Stimulated activated CD8-positive, alpha-beta memory T cell treated with anti-CD3 and anti-CD28 coated beads, Interleukin-12 subunit alpha, Interleukin-12 subunit beta, amount 100 ng/mL, for 4 hours (primary cell): ENCODE measurements at regions not wholly inside any gene's neighbourhood (a gene's known extent, or its start where the extent isn't known, plus 50 kb on each side); places are given as distances from the start of the nearest gene placed in this dataset.

Experiments used
- DNase-seq: peaks from one replicate; pipeline ENCODE4 v3.0.0-alpha.2; 2020; ENCODE audit warnings: low read depth

DNA sequence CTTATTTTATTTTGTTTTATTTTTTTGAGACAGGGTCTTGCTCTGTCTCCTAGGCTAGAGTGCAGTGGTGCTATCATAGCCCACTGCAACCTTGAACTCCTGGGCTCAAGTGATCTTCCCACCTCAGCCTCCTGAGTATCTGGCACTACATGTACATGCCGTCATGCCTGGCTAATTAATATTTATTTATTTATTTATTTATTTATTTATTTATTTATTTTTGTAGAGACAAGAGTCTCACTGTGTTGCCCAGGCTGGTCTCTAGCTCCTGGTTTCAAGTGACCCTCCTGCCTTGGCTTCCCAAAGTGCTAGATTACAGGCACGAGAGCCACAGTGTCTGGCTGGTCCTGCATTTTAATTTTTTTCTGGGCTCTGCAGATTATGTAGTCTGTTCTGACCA is 84.9 kb upstream of the BCOR start:
- DNase-seq, result no peak

DNA sequence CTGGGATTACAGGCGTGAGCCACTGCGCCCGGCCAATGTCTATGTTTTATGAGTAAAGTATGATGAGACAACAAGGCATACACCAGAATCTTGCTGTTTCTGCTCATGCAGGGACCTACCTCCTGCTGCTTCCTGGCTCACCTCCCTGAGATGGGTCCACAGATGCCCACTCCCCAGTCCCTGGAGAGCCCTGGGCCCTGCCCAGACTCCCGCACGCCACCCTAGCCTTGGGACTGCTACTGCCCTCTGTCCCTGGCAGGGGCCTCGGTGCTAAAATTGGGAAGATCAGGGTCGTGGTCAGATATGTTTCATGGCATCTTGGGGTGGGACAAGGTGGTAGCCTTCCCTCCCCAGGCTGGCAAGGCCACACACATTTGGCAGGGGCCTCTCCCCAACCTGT is 84.3 kb upstream of the BCOR start:
- DNase-seq, result no peak

DNA sequence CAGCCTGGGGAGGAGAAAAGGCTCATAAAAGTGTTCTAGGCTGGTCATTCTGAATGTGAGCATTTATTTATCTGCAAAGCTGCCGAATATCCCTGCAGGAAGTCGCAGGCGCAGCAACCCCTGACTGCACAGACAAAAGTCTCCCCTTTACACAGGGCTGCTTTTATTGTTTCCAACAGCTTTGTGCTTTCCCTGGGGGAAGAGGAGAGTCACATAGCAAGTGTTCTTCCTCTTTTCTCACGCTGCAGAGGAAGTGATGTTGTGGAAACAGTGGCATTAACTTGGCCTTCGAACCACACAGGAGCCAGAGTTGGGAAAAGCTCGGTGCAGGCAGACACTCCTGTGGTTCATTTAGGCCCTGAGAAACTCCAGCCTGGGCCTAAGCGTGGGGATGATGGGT is 81.5 kb upstream of the BCOR start:
- no peak for DNase-seq

DNA sequence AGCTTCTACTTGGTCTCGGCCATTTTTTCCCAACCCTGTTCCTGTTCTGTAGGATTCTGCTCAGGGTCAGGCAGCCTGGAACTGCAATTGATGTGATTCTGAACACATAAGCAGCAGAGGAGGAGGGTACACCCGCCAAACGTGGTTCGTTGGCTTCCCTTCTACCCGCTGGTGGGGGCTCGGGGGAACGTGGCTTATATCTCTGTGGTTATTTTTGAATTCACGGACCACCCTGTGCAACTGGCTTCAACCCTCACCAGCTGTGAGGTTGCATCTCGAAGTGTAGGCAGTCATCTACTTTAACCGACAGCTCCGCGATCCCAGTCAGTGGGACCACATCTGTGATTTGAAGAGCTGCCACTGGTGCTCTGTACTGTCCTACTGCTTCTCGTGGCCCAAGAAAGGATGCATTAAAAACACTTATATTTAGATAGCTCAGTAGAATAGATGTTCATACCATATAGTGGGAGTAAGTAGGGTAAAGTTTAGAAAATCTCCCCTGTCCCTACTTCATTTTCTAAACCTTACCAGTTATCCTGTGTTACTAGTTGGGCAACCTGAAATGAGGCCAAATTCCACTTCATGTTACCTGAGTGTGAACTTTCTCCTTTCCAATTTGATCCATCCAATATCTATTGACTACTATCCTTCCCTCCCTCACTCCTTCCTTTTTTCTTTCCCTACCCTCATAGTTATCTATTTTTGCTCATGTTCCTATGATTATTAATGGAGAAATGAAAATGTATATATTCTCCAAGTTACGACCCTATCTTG is 80.4 kb upstream of the BCOR start:
- no peak for DNase-seq

DNA sequence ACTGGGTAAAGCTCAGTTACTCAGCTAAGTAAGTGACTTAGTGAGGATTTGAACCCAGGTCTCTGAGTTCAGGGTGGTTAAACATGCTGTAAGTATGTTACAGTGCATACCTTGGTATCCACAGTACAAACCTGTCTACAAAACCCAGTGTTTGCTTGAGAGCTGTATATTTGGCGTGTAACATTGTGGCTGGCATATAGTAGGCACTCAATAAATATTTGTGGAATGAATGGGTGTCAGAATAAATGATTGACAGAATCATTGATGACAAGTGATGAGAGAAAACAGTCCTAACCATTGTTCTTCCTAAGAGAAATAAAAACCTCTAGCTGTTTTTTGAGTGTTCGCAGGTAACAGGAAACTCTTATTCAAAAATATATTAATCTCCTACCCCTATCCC is 79.7 kb upstream of the BCOR start:
- no peak for DNase-seq

DNA sequence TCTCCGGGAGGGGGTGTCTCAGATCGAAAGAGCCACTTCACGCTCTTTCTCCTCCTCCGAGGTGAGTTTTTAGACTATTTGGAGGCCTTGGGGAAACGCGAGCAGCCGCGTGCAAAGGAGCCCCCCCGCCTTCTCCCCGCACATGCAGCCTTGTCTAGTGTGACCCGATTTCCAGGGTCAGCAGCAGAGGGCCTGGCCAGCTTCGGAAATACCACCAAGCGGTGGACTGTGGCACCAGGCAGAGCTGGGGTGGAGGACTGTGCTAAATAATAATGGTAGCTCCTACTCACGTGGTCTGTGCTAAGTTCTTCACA is 79.3 kb upstream of the BCOR start:
- DNase-seq, result no peak

DNA sequence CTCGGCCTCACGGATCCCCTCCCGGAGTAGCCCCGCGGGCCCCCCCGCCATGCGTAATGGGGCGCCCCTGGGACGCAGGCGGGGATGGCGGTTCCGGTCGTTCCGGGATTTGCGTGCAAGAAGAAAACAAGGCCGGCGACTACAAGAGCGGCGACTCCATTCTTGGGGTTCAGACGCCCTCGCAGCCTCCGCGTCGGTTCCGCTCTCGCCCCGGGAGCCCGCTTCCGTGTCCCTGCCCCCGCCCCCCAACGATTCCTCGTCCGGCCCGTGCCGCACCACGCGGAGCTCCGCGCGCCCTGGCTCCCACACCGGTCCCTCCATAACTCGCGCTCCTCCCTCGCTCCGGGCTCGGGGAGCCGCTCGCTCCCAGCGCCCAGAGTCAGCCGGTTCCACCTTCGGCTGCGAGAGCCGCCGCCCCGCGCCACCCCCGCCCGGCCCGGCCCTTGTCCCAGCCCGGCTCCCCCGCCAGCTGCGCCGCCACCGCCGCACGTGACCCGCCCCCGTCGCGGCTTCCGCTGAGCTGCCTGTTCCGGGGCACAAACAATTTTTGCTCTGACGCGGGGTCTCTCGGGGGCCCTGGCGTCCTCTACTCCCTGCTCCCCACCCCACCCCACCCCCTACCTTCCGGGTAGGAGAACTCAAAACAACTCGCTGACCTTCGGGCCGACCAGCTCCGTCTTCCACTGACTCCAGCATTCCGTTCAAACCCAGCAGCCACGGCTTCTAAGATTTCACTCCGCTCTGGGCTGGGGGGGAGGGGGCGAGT is 78.8 kb upstream of the BCOR start:
- DNase-seq, result peak; percentile 73

DNA sequence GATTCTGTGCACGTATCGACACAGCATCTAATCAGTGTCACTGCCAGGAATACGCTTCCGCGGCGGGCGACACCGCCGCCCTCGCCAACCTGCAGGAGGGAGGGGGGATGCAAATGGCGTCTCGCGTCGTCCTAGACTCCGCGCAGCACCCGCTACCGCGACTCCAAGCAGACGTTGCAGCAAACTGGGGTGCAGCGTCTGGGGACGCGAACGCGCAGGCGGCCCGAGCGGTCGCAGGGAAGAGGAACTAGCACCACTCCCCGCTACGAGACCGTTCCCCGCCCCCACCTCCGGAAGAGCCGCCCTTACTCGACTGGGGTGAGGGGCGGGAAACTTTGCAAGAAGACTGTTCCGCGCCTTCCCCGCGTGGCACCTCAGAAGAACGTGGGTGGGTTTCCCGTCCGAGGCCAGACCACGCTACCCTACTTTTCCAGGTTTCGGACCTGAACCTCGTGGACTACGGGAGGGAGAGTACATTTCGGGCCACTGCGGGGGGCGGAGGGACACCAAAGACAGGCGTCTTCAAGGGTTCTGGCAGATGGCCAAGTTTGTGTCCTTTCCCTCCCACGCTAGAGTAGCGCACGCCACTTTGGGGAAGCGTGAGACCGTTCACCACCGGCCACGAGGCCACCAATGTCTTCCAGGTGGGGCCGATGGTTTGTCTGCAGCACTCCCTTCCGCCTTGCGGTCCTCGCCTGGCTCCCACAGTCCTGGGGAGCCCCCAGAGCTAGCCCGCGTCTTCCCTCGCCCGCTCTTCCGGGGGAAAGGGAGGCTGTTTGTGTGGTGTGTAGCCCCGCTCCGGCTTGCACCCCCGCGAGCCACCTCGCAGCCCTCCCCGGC is 78.0 kb upstream of the BCOR start:
- DNase-seq, result peak; percentile 62

DNA sequence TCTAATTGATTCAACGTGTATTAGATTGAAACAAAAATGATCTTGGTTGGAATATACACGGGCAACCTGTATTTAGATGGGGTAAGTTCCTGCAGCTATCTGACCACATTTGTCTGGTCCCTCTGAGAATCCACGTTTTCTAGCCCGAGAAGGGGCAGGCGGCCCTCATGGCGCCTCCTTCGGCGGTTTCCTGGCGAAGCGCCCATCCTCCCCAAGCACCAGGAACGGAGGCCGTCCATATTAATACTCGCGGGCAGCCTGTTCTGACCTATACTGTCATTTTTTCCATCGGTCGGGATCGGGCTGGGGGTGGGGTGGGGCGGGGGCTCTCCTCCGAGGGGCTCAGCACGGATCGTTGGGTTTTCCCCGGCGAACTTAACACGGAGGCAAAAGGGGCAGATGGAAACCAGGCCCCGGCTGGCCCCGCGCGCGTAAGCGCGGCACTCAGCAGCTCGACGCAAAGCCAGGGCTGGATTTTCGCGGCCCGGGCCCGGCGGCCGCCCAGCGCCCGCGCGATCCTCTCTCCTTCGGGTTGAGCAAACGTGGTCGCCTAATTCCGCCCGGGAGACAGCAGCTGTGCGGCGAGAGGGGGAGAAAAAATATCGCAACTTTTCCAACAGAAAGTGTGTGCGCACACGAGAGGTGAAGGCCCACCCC is 77.2 kb upstream of the BCOR start:
- peak; percentile 32 for DNase-seq

DNA sequence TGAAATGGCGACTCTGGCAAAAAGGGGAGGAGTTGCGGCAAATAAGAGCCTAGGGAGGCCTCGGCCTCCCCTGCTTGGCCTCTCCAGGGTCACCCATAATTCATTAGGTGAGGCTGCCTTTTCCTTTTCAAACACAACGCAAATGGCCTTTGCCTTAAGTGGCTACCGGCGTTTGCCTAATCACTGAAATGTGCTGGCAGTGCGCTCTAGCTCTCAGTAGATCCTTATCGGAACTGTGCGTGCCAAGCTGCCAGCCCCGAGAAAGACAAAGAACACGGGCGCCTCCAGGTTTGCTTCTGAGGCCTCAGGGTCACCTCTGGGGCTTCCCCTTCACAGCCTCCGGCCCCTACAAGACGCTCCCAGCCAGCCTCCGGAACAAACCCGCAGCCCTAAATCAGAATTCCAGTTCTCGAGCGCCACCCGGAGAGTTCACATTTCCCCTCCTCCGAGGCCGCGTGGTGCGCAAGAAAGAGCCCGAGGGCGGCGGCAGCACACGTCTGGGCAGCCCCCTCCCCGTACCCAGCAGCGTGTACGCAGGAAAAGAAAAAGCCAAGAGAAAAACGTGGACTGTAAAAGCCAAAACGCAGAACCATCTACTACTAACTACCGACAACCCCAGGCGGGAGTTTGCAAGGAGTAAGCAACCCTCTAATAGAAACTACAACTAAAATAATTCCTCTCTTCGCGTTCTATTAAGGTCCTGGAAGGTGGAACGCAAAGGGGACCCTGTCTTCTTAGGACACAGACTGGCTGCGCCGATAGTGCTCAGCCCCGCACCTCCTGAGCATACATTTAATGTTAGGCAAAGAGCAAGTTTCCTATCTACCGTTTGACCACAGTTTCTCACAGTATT is 76.5 kb upstream of the BCOR start:
- peak; percentile 32 for DNase-seq

DNA sequence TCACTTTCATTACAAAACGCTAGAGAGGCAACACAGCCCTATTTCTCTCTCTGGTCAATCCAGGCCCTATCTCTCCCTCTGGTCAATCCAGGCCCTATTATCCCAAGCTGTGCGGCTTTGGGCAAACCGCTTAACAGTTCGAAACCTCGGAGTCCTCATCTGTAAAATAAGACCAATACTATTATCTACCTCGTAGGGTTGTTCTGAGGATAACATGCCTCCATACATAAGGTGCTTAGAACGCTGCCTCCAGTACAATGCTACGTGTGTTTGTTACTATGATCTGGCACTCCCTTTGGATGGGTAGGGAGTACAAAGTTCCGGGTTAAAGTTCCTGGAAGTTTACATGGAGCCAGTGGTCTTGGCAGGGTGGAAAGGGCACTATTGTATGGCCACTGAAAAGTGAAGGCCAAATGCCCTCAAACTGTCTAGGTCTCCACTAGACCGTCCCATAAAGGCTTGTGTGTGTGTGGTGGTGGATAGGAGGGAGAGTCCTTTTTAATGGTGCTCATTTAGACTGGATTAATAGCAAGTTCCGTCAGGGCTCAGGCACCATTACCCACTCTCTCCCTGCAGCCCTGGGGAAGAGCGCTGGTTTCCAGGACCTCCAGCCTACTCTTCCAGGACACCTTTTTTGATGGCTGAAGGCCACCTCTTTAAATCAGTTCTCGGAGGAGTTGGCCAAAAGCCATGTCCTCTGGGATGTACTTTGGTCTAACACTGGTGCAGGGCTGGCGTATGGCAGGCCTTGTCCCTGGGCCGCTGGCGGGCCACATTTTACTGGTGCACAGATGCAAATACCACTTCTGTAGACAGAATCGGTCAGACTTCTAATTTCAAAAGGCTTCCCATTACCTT is 75.6 kb upstream of the BCOR start:
- no peak for DNase-seq

DNA sequence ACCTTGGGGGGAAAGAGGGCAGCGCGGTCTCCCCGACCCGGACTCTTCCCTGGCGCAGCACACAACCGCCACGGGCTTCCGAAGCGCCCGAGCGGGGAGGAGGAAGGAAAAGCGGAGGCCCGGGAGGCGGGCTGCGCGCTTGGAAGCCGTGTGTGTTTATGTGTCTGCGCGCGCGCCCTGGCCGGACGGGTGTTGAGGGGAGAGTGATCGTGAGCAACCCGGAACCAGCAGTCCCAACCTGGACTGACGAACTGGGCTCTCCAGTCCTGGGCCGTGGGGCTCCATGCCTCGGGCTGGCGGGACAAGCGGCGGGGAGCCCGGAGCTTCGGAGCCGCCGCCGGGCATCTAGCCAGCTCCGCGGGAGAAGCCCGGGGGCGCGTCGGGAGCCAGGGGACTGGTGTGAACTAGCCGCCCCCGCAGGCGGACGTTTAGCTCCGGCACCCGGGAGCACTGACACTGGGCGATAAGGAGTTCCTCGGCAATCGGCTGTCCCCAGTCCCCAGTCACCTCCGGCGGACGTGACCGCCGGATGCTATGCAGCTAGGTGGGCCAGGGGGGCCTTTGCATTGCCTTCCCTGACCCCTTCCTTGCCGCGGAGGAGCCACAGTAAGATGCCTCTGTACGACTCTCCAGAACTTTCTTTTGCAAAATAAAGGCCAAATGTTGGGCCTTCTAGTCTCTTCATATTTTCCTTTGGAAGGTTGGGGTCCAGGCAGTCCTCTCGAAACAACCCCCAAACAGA is 74.8 kb upstream of the BCOR start:
- no peak for DNase-seq

DNA sequence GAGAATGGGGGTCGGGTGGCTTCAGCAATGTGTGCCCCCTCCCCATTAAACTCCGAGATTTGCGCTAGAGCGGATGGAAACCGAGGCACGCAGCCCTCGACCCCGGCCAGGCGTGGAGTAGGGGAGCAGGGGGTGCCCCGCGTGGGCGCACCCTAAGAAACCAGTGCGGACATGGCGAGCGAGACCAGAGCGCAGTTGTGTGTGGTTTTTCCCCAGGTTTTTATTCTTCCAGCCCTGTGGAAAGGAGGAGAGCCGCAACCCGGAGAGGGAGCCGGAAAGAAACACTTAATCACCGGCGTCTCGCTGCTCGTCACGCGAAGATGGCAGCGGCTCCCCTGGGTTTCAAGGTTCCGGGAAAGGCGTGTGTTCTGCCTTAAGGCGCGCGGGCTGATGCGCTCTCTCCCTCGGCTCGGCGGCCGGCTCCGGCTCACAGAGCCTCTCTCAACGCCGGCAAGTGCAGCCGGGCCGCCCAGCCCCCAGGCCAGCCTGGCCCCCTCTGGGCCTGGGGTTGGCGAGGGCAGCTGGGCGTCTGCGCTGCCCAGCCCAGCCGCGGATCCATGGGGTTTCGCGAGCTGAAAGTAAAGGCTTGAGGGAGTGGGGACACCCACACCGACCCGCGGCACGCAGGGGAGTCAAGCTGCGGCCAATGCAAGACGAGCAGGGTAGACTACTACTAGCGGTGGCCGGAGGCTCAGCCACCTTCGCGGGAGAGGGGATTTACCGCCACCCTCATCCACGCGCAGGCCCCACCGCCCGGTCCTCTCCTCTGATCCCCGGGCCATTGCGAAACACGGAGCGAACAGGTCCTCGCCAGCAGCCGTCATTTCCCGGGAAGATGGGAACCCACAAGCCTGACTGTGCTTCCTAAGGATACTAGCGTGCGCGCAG is 74.0 kb upstream of the BCOR start:
- DNase-seq, result peak; percentile 27

DNA sequence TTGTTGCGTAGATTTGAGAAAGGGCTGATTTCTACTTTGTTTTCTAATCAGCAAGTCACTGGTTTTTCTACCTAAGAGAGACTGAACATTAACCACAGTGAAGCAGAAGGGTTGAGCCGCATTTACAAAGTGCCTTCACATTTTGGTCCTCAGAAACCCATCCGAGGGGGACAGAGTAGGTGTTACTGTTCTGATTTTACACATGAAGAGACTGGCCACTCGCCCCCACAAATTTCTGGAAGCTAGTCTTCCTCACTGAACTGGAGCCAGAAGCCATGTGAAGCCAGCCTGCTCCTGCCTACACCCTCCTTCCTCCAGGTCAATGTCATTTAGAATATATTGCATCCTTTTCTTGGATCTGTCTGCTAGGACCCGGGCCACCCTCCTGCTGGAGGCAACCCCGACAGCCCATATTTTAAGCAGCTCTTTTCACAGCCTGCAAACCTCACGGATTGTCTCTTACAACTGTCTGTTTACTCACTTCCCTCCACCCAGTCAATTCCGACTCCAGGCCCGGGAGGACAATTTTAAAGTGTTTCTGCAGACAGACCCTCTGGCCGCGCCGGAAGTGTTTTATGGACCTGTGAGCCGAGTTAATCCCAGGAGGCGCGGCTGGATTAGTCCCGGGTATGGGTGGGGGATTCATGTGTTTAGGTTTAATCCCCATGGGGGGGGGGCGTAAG is 73.2 kb upstream of the BCOR start:
- DNase-seq, result no peak

DNA sequence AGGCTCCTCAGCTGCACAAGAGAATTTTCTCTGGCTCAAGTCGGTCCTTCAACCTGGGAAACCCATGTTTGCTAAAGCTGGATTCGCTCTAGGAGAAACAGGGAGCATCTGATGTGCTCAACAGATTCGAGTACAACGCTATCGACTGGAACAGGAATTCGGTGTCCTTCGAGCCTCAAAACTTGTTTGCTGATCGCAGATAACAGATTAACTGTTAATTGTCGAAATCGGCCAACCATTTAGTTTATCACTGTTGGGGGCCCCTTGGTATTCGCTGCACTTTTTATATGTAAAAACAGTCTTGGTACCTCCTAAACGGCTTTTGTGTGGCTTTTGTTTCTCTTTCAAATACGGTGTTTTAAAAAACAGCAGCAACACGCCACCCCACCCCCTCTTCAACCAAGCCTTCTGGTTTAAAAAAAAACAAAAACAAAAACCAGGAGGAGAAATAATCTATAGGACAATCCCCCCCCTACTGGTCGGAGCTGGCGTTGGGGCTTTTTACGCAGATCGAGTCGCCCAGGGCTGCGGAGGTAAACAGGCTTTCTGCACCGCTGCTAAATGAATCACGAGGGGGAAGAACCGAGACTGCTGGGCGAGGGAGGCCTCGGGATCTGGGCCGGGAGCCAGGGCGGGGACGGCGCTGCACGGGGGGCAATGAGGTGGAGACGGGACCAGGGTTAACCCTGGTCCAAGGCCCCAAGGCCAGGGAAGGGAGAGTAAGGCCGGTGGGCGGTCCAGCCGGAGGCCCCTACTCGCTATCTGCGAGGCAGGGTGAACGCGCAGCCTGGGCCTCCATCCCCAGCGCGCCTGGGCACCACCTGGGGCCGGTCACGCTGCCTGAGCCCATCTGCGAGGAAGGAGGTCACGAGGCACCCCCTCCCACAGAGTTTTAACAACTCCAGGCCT is 71.7 kb upstream of the BCOR start:
- DNase-seq, result peak; percentile 53

DNA sequence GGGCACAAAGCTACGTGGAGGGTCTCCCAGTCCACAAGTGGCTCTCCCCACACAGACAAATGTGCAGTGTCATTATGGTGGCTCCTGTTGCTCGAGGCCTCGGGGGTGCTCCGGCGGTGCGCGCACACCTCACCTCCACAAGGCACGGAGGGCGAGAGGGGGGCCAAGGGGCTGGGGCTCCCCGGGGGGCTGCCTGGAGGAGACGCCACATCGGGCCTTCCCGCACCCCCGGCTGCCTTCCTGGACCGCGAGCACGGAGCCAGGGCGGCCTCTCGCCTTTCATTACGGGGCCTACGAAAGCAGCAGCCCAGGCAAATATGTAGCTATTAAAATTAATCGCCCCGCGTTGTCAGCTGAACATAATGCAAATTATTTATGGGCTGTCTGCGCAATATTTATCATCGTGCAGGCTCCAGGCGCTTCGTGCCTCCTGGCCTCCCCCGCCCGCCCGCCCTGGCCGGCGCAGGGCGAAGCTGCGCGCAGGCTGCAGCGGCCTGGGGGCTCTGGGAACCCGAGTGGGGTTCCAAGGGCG is 70.8 kb upstream of the BCOR start:
- no peak for DNase-seq
